B cell (primary cell): ENCODE measurements at regions not wholly inside any gene's neighbourhood (a gene's known extent, or its start where the extent isn't known, plus 50 kb on each side); places are given as distances from the start of the nearest gene placed in this dataset.

Source experiments
- CTCF ChIP-seq: fragments of 200-600 bp; IDR thresholded peaks from one replicate; pipeline ENCODE4 v1.8.0; 2022; ENCODE audit warnings: antibody characterized with exemption, mild to moderate bottlenecking
- EZH2 ChIP-seq: IDR thresholded peaks from 2 replicates; pipeline ENCODE4 v1.6.1; 2012; ENCODE audit warnings: borderline replicate concordance, low read depth, mild to moderate bottlenecking, moderate library complexity, low read length; ENCODE audit not compliant: insufficient read depth, poor library complexity, severe bottlenecking

- TF ChIP-seq CTCF (no peak), EZH2 (no peak)
Measured at GRCh38 chr3:98697225-98697624, 65.9 kb upstream of the ST3GAL6 start.
